Astrocyte of the cerebellum (primary cell): ENCODE measurements at regions not wholly inside any gene's neighbourhood (a gene's known extent, or its start where the extent isn't known, plus 50 kb on each side); places are given as distances from the start of the nearest gene placed in this dataset.

ENCODE experiments used
- DNase-seq: peaks from one replicate; pipeline ENCODE4 v3.0.0-alpha.2; 2011; ENCODE audit warnings: low read depth
- H3K4me3 ChIP-seq: 2 replicates; pipeline ENCODE4 v1.5.1; 2011; ENCODE audit warnings: mild to moderate bottlenecking, low read depth, low read length, moderate library complexity
- CTCF ChIP-seq: IDR thresholded peaks from 2 replicates; pipeline ENCODE4 v1.5.1; 2012; ENCODE audit warnings: low read length, low read depth, moderate library complexity, mild to moderate bottlenecking; ENCODE audit errors: missing control alignments
- in situ Hi-C: cut with HindIII; loops from 2 replicates; pipeline ENCODE4 v1.10.0; 2017; ENCODE audit warnings: low sequenced_read_pairs

GRCh38 chr10:105793071-105793470, 1152.0 kb downstream of the SORCS3 start:
- DNase-seq, result no peak
- no peak overlapping the region for H3K4me3 ChIP-seq
- in situ Hi-C loops, result no loop called here
- no peak for TF ChIP-seq CTCF

GRCh38 chr10:105785721-105786120, 1144.6 kb downstream of the SORCS3 start:
- in situ Hi-C loops, result no loop called here
- H3K4me3 ChIP-seq, result no peak overlapping the region
- no peak for TF ChIP-seq CTCF
- DNase-seq, result no peak

GRCh38 chr10:105783936-105784483, 1142.9 kb downstream of the SORCS3 start:
- in situ Hi-C loops, result no loop called here
- no peak overlapping the region for H3K4me3 ChIP-seq
- DNase-seq, result no peak
- TF ChIP-seq CTCF, result no peak

GRCh38 chr10:105774881-105775280, 1133.8 kb downstream of the SORCS3 start:
- no peak for TF ChIP-seq CTCF
- in situ Hi-C loops, result no loop called here
- no peak for DNase-seq
- H3K4me3 ChIP-seq, result no peak overlapping the region

GRCh38 chr10:105774351-105774750, 1133.3 kb downstream of the SORCS3 start:
- TF ChIP-seq CTCF, result no peak
- in situ Hi-C loops, result no loop called here
- DNase-seq, result no peak
- H3K4me3 ChIP-seq, result no peak overlapping the region

- no peak for TF ChIP-seq CTCF
- H3K4me3 ChIP-seq, result no peak overlapping the region
- in situ Hi-C loops, result no loop called here
- no peak for DNase-seq
These were observed 1129.6 kb downstream of the SORCS3 start for GRCh38 chr10:105770524-105771212.
